ENCODE measurements at regions not wholly inside any gene's neighbourhood (a gene's known extent, or its start where the extent isn't known, plus 50 kb on each side); places are given as distances from the start of the nearest gene placed in this dataset.
"Not testable (repeated sequence)": the region's sequence is repeated elsewhere in the genome, so short reads cannot be mapped to it uniquely, and the experiment has no call there.

- 6% methylated on average over 1 of the region's 1 CpG for WGBS (ENCODE audit: low lambda C conversion rate)
These were observed 387.8 kb upstream of the RUNX1 start for GRCh38 chr21:35436899-35437298.

DNA sequence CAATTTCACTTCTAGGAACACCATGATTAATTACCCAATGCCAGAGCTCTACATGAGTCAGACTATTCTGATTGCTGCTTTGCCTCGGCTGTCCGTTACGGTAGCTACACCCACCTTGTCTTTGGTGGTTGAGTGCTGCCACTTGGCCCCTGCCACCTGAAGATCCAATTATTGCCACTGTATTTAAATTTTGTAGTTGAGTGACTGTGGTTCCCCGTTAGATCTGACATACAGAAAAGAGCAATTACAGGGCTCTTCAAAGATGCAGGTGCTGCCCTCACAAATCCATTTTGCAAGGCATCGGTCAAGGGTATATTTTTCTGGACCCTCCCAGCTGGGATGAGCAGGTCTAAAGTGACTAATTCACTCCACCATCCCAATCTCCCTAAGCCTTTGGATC lies 383.5 kb upstream of the RUNX1 start:
- H4K20me1 ChIP-seq (ENCODE audit: insufficient read depth); H3K4me2 ChIP-seq; H3K9me2 ChIP-seq; H3K4me1 ChIP-seq (ENCODE audit: control insufficient read depth in 1 of 2, insufficient read depth in 2 of 2, low read depth in 1 of 2, low read length in 1 of 2); DNase-seq; H3K27me3 ChIP-seq (ENCODE audit: insufficient read depth); H2AFZ ChIP-seq (ENCODE audit: low read depth); H3K9ac ChIP-seq; H3K27ac ChIP-seq (ENCODE audit: low read depth in 2 of 2, low read length in 1 of 2); H3F3A ChIP-seq (replicated peaks; ENCODE audit: insufficient read depth); H3K36me3 ChIP-seq (replicated peaks in 1 of 2; ENCODE audit: control insufficient read depth in 1 of 2, insufficient read depth in 2 of 2, low read length in 1 of 2); POLR2A ChIA-PET; H3K79me2 ChIP-seq (ENCODE audit: insufficient read depth); H3K9me3 ChIP-seq; H3K4me3 ChIP-seq (ENCODE audit: low read depth in 2 of 2, low read length in 1 of 2); CTCF ChIA-PET: not testable (repeated sequence)
- 24% methylated on average over 4 of the region's 5 CpGs for WGBS (ENCODE audit: low lambda C conversion rate)

More at GRCh38 chr21:35436899-35437298, 387.8 kb upstream of the RUNX1 start:
- H3F3A ChIP-seq (replicated peaks; ENCODE audit: insufficient read depth): no peaks in the 10 kb centered on the region
- no peaks in the 10 kb centered on the region; a peak in 1 of 4 replicates for H3K4me1 ChIP-seq (ENCODE audit: control insufficient read depth in 1 of 2, insufficient read depth in 2 of 2, low read depth in 1 of 2, low read length in 1 of 2)
- H4K20me1 ChIP-seq (ENCODE audit: insufficient read depth): no peaks in the 10 kb centered on the region
- H2AFZ ChIP-seq (ENCODE audit: low read depth): no peak overlapping the region
- ChIA-PET CTCF (interaction anchor here (0.8 to 1.2 kb wide), 2 partner anchors 184 to 301 kb away, joined by 3 read pairs; no protein-coding TSS in a partner anchor), POLR2A (no interaction called here)
- no peaks in the 10 kb centered on the region for H3K79me2 ChIP-seq (ENCODE audit: insufficient read depth)
- H3K9me3 ChIP-seq: peaks cover 6% of the 10 kb centered on the region; the same call in 1 of the 2 replicates
- H3K4me3 ChIP-seq (ENCODE audit: low read depth in 2 of 2, low read length in 1 of 2): no peak overlapping the region
- no peak overlapping the region for H3K9ac ChIP-seq
- no peak overlapping the region for H3K4me2 ChIP-seq
- DNase-seq: no peak
- H3K27me3 ChIP-seq (ENCODE audit: insufficient read depth): no peaks in the 10 kb centered on the region
- TF ChIP-seq USF1 (IDR thresholded peaks at IDR 0.05; ENCODE audit: borderline replicate concordance, low read depth) (no peak), TCF12 (IDR thresholded peaks at IDR 0.05) (no peak), CTCF (IDR thresholded peaks at IDR 0.05) (peak; percentile 26; the same call in 1 of the 2 replicates), ZBTB33 (IDR thresholded peaks at IDR 0.05; ENCODE audit: borderline replicate concordance, low read depth) (no peak), FOXJ3 (CRISPR knock-in tag; IDR thresholded peaks at IDR 0.05) (no peak)
- no peaks in the 10 kb centered on the region for H3K36me3 ChIP-seq (replicated peaks in 1 of 2; ENCODE audit: control insufficient read depth in 1 of 2, insufficient read depth in 2 of 2, low read length in 1 of 2)
- H3K27ac ChIP-seq (ENCODE audit: low read depth in 2 of 2, low read length in 1 of 2): no peak overlapping the region
- no peaks in the 10 kb centered on the region for H3K9me2 ChIP-seq

GRCh38 chr21:35430260-35430659 lies 381.2 kb upstream of the RUNX1 start:
- Histone ChIP-seq H3F3A (replicated peaks; ENCODE audit: insufficient read depth) (no peaks in the 10 kb centered on the region), H3K9ac (no peak overlapping the region), H3K9me2 (no peaks in the 10 kb centered on the region), H4K20me1 (ENCODE audit: insufficient read depth) (no peaks in the 10 kb centered on the region), H3K4me2 (no peak overlapping the region), H3K4me3 (ENCODE audit: low read depth in 2 of 2, low read length in 1 of 2) (no peak overlapping the region), H3K79me2 (ENCODE audit: insufficient read depth) (no peaks in the 10 kb centered on the region), H3K4me1 (ENCODE audit: control insufficient read depth in 1 of 2, insufficient read depth in 2 of 2, low read depth in 1 of 2, low read length in 1 of 2) (peaks cover 0 to 2% of the 10 kb centered on the region in 2 experiments; a peak in 2 of 4 replicates), H3K9me3 (peaks cover 6% of the 10 kb centered on the region; the same call in 1 of the 2 replicates), H3K27ac (ENCODE audit: low read depth in 2 of 2, low read length in 1 of 2) (no peak overlapping the region), H2AFZ (ENCODE audit: low read depth) (no peak overlapping the region), H3K36me3 (replicated peaks in 1 of 2; ENCODE audit: control insufficient read depth in 1 of 2, insufficient read depth in 2 of 2, low read length in 1 of 2) (no peaks in the 10 kb centered on the region), H3K27me3 (ENCODE audit: insufficient read depth) (no peaks in the 10 kb centered on the region)
- ChIA-PET CTCF (interaction anchor here (0.6 kb wide), 1 partner anchor 96 kb away, joined by 4 read pairs; no protein-coding TSS in a partner anchor), POLR2A (no interaction called here)
- no peak for DNase-seq
- TF ChIP-seq MXI1 (IDR thresholded peaks at IDR 0.05; ENCODE audit: low read depth, low read length) (no peak), SIN3A (IDR thresholded peaks at IDR 0.05; ENCODE audit: borderline replicate concordance, low read depth, low read length) (no peak), USF1 (IDR thresholded peaks at IDR 0.05; ENCODE audit: borderline replicate concordance, low read depth) (no peak), FOXJ3 (CRISPR knock-in tag; IDR thresholded peaks at IDR 0.05) (no peak), EZH2phosphoT487 (IDR thresholded peaks at IDR 0.05; ENCODE audit: borderline replicate concordance, low read depth) (no peak), ZBTB33 (IDR thresholded peaks at IDR 0.05; ENCODE audit: borderline replicate concordance, low read depth) (no peak), TEAD4 (IDR thresholded peaks at IDR 0.05; ENCODE audit: borderline replicate concordance, insufficient read depth) (no peak), RCOR1 (IDR thresholded peaks at IDR 0.05; ENCODE audit: low read length) (no peak), RFX5 (IDR thresholded peaks at IDR 0.05; ENCODE audit: low read length) (no peak)
- 88% methylated on average over 3 of the region's 3 CpGs for WGBS (ENCODE audit: low lambda C conversion rate)

All from SK-N-SH (cell line).